Neural crest cell (in vitro differentiated cells): ENCODE measurements at regions not wholly inside any gene's neighbourhood (a gene's known extent, or its start where the extent isn't known, plus 50 kb on each side); places are given as distances from the start of the nearest gene placed in this dataset.
A peak's percentile ranks its signal among the peaks of the same experiment; 100 is the strongest.

Experiments used
- DNase-seq: peaks from one replicate; pipeline ENCODE4 v3.0.0; 2021; ENCODE audit warnings: low read depth, mixed read lengths, low spot score
- H3K27ac Mint-ChIP-seq: one replicate; pipeline ENCODE4 v1.8.0; 2021; ENCODE audit warnings: mild to moderate bottlenecking, mixed read lengths; ENCODE audit not compliant: unreplicated experiment
- H3K27me3 Mint-ChIP-seq: 2 replicates; pipeline ENCODE4 v1.8.0; 2021; ENCODE audit warnings: low read depth, mild to moderate bottlenecking, mixed read lengths
- H3K36me3 Mint-ChIP-seq: 2 replicates; pipeline ENCODE4 v1.8.0; 2021; ENCODE audit warnings: low read depth, mild to moderate bottlenecking, mixed read lengths
- H3K4me1 Mint-ChIP-seq: 2 replicates; pipeline ENCODE4 v1.8.0; 2021; ENCODE audit warnings: mixed read lengths
- H3K4me3 Mint-ChIP-seq: one replicate; pipeline ENCODE4 v1.8.0; 2021; ENCODE audit warnings: mild to moderate bottlenecking, mixed read lengths
- H3K9me3 Mint-ChIP-seq: 2 replicates; pipeline ENCODE4 v1.8.0; 2021; ENCODE audit warnings: mixed read lengths
- CTCF ChIP-seq: fragments of 200-600 bp; sonication (generic); conservative IDR thresholded peaks from 2 replicates; pipeline ENCODE4 v1.5.0; 2021; ENCODE audit warnings: antibody characterized with exemption, mild to moderate bottlenecking

GRCh38 chr12:125515887-125516286 is 450.7 kb downstream of the AACS start:
- Mint-ChIP-seq H3K4me3 (no peak overlapping the region), H3K9me3 (no peaks in the 10 kb centered on the region), H3K27me3 (peaks cover 40% of the 10 kb centered on the region), H3K27ac (no peak overlapping the region), H3K4me1 (no peaks in the 10 kb centered on the region), H3K36me3 (no peaks in the 10 kb centered on the region)
- no peak for TF ChIP-seq CTCF
- no peak for DNase-seq

- Mint-ChIP-seq H3K27ac (no peak overlapping the region), H3K4me3 (no peak overlapping the region)
- peak; percentile 22 for DNase-seq
Observed at GRCh38 chr12:125518074-125518473, 452.8 kb downstream of the AACS start.

GRCh38 chr12:125519026-125519651 is 453.9 kb downstream of the AACS start:
- Mint-ChIP-seq H3K27ac (no peak overlapping the region), H3K36me3 (peaks cover 4% of the 10 kb centered on the region), H3K27me3 (peaks cover 65% of the 10 kb centered on the region), H3K9me3 (peaks cover 14% of the 10 kb centered on the region), H3K4me3 (no peak overlapping the region), H3K4me1 (no peaks in the 10 kb centered on the region)
- DNase-seq, result no peak
- TF ChIP-seq CTCF, result no peak

More at GRCh38 chr12:125518074-125518473, 452.8 kb downstream of the AACS start:
- no peaks in the 10 kb centered on the region for H3K4me1 Mint-ChIP-seq
- peaks cover 56% of the 10 kb centered on the region for H3K27me3 Mint-ChIP-seq
- peaks cover 4% of the 10 kb centered on the region for H3K36me3 Mint-ChIP-seq
- no peak for TF ChIP-seq CTCF
- peaks cover 5% of the 10 kb centered on the region for H3K9me3 Mint-ChIP-seq

GRCh38 chr12:125525879-125526278 is 460.6 kb downstream of the AACS start:
- peaks cover 91% of the 10 kb centered on the region for H3K27me3 Mint-ChIP-seq
- no peak overlapping the region for H3K4me3 Mint-ChIP-seq
- no peak for TF ChIP-seq CTCF
- DNase-seq, result no peak
- H3K4me1 Mint-ChIP-seq, result peaks cover 32% of the 10 kb centered on the region
- H3K9me3 Mint-ChIP-seq, result peaks cover 28% of the 10 kb centered on the region
- no peak overlapping the region for H3K27ac Mint-ChIP-seq
- H3K36me3 Mint-ChIP-seq, result peaks cover 11% of the 10 kb centered on the region

GRCh38 chr12:125528281-125528680 is 463.0 kb downstream of the AACS start:
- DNase-seq, result peak; percentile 34
- peaks cover 7% of the 10 kb centered on the region for H3K36me3 Mint-ChIP-seq
- TF ChIP-seq CTCF, result no peak
- peak overlapping the region; percentile 90 for H3K27ac Mint-ChIP-seq
- H3K9me3 Mint-ChIP-seq, result peaks cover 21% of the 10 kb centered on the region
- peak overlapping the region; percentile 42 for H3K4me3 Mint-ChIP-seq
- H3K4me1 Mint-ChIP-seq, result peaks cover 38% of the 10 kb centered on the region
- peaks cover 91% of the 10 kb centered on the region for H3K27me3 Mint-ChIP-seq
